ENCODE measurements at regions not wholly inside any gene's neighbourhood (a gene's known extent, or its start where the extent isn't known, plus 50 kb on each side); places are given as distances from the start of the nearest gene placed in this dataset.

- no peak for DNase-seq (ENCODE audit: low read depth)
Observed at GRCh38 chr10:4581929-4582328, 244.1 kb upstream of the AKR1E2 start.

GRCh38 chr10:4579844-4580243, 246.2 kb upstream of the AKR1E2 start:
- DNase-seq (ENCODE audit: low read depth), result no peak

- no peak for DNase-seq (ENCODE audit: low read depth)
Observed at GRCh38 chr10:4576206-4576605, 249.8 kb upstream of the AKR1E2 start.

- no peak for DNase-seq (ENCODE audit: low read depth)
Observed at GRCh38 chr10:4569151-4569550, 256.9 kb upstream of the AKR1E2 start.

DNA sequence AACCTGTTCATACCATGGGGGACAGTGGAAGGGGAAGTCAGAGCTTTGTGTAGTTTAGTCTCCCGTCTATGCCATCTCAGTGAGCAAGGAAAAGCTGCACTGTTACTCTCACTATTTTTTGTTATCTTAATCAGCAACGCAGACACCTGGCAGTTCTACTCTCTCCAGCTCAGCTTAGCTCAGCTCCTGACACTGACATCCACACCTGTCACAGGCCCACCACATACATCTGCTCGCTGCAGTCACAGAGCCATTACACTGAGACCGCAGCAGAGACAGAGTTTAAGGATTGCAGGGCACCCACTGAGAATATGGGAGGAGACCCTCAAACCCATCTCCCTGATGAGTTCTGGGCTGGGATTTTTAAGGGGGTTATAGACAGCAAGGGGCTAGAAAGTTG, 257.3 kb upstream of the AKR1E2 start:
- no peak for DNase-seq (ENCODE audit: low read depth)

DNA sequence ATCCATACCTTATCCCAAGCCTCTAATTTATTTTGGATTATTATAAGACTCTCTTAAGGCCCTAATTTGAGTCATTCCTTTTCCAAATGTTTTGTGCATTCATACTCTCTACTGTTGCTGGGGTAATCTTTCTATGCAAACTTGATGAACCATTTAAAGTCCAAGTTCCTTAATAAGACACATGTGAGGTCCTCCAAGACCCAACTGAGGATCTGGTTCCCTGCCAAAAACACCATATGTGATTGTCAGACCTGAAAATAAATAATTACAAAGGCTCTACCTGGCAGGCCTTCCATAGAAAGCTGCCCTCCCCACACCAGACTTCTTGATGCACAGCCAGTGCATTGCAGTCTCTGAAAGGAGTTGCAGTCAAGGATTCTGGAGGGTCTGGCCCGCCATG, 257.9 kb upstream of the AKR1E2 start:
- DNase-seq (ENCODE audit: low read depth), result no peak

DNA sequence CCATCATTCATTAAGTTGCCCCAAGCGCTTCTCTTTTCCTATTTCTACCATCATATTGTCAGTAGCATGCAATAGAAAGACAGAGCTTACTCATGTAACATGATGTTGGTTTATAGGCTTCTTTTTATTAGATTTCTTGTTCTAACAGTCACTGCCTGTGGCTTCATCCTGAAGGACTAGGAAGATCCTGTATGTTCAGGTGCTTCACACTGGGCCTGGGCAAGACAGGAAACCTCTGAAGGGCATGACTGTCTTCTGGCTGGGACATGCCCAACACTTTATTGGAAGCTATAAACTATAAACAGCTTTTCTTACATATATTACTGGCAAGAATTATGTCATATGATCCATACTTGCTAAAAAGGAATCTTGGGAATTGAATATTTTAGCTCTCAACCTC, 258.4 kb upstream of the AKR1E2 start:
- no peak for DNase-seq (ENCODE audit: low read depth)

GRCh38 chr10:4566011-4566410, 260.0 kb upstream of the AKR1E2 start:
- DNase-seq (ENCODE audit: low read depth), result no peak

GRCh38 chr10:4561296-4561695, 264.7 kb upstream of the AKR1E2 start:
- DNase-seq (ENCODE audit: low read depth), result no peak

- no peak for DNase-seq (ENCODE audit: low read depth)
Observed at GRCh38 chr10:4557469-4557868, 268.5 kb upstream of the AKR1E2 start.

DNA sequence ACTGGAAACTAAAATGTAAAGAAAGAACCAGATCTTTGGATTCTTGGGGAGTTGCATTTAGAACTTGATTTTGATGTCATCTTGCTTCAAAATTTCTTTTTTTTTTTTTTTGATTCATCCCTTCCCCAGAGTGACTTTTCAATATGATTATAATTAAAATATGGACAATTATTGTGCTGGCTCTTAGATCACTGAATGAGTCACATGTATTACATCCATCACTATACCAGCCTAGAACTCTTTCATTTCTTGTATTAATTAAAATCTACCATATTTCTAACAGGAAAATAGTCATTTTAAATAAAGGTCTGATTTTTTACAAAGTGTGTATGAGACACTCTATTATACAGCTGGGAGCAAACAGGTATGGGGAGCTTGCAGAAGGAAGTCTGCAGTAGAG, 269.5 kb upstream of the AKR1E2 start:
- DNase-seq (ENCODE audit: low read depth), result no peak

GRCh38 chr10:4555920-4556319, 270.1 kb upstream of the AKR1E2 start:
- no peak for DNase-seq (ENCODE audit: low read depth)

- DNase-seq (ENCODE audit: low read depth), result no peak
Observed at GRCh38 chr10:4549139-4549653, 276.8 kb upstream of the AKR1E2 start.

DNA sequence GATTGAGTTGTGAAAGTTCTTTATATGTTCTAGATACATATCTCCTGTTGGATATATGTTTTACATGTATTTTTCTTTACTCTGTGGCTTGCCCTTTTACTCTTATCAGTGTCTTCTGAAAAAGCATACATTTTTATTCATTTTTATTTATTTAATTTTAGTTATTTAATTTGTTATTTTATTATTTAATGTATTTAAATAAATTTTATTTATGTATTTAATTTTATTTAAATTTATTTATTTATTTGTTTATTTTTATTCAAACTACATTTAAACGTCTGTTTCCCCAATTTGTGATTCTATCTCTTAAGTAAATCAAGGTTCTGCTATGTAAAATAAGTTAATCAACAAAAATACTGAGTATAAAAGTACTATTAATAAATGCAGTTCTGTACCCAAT, 279.1 kb upstream of the AKR1E2 start:
- DNase-seq (ENCODE audit: low read depth), result no peak

GRCh38 chr10:4546500-4546899, 279.5 kb upstream of the AKR1E2 start:
- DNase-seq (ENCODE audit: low read depth), result no peak

- DNase-seq (ENCODE audit: low read depth), result no peak
Observed at GRCh38 chr10:4545062-4545461, 280.9 kb upstream of the AKR1E2 start.

- DNase-seq (ENCODE audit: low read depth), result no peak
Observed at GRCh38 chr10:4543938-4544533, 282.0 kb upstream of the AKR1E2 start.

DNA sequence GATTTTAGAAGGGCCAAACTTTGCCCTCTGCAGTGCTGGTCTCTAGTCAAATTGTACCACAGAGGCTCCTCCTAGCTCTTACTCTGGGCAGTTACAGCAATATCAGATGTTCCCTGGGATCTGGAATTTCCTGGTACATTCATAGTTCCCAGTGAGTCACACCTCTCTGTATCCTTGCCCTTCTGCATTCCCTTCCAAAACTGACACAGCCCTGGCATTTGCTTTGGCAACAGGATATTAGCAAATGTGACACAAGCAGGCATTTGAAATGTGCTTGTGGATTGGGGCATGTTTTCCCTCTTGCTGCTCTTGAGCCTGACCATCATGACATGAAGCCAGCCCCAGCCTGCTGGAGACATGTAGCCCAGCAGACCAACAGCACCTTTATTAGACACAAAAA, 284.7 kb upstream of the AKR1E2 start:
- DNase-seq (ENCODE audit: low read depth), result no peak

GRCh38 chr10:4538016-4538415, 288.0 kb upstream of the AKR1E2 start:
- DNase-seq (ENCODE audit: low read depth), result no peak

DNA sequence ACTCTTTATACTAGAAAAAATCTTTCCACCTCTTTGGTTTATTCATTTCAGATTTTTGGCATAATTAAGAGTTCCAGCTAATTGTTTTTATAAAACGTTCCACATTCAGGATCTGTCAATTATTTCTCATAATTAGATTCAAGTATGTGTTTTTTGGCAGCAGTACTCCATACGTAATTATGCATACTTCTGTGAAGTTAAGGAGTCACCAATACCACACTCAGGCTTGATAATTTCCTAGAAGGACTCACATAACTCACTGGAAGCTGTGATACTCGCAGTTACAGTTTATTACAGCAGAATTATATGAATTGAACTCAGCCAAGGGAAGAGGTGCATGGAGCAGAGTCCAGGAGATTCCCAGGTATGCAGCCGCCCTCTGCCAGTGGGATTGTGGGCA, 290.5 kb upstream of the AKR1E2 start:
- no peak for DNase-seq (ENCODE audit: low read depth)

DNA sequence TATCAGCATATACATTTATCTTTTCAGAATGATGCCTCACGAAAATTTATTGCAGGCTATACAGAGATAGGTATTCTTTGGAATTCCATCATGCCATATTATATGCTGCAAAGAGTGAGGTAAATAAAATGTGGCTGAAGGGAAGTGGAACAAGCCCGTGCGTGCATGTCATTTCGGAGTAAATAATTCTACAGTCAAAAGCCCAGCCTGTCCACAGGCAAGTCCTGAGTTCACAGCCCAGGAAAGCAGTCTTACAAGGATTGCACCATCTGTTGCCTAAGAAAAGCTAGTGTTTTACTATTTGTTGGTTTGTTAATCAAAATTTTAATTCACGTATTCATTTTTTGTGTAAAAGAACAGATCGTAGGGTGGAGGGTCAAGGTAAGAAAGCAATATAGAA, 292.4 kb upstream of the AKR1E2 start:
- no peak for DNase-seq (ENCODE audit: low read depth)

GRCh38 chr10:4532976-4533375, 293.0 kb upstream of the AKR1E2 start:
- no peak for DNase-seq (ENCODE audit: low read depth)

DNA sequence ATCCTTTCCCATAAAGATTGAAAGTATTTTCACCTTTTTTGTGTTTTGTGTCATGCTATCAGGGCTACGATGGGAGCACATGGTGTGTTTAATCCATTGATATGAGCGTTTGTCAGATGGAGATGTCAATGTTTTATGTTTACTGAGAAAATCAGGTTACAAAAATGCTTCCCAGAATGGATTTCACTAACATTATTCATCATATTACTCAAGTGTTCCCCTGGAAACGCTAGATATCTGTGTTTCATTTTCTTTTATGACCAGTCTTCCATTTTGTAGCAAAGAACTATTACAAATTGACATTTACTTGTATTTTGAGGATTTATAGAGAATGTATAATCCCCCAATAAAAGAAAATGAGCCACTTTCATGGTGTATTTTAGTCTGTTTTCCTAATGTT, 293.5 kb upstream of the AKR1E2 start:
- no peak for DNase-seq (ENCODE audit: low read depth)

- no peak for DNase-seq (ENCODE audit: low read depth)
Observed at GRCh38 chr10:4532011-4532410, 294.0 kb upstream of the AKR1E2 start.

DNA sequence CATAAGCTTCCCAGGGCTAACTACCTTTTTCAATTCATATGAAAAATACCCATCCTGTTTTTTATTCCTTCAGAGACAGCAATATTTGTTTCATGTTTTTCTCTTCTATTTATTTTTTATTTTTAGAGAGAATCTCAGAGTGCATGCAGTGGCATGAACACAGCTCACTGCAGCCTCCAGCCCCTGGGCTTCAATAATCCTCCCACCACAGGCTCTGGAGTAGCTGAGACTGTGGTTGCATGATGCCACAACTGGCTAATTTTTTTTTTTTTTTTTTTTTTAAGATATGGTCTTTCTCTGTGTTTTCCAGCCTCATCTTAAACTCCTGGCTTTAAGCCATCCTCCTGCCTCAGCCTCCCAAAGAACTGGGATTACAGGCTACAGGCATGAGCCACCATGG, 296.7 kb upstream of the AKR1E2 start:
- no peak for DNase-seq (ENCODE audit: low read depth)

Measured in activated T-helper 1 cell treated with Interleukin-2 at 50 U/mL for 16 hours (primary cell).